Activated CD8-positive, alpha-beta T cell treated with anti-CD3 and anti-CD28 coated beads, Interleukin-2, amount 10 ng/mL, durations not matched to agents 7 days and 5 days (primary cell): ENCODE measurements at regions not wholly inside any gene's neighbourhood (a gene's known extent, or its start where the extent isn't known, plus 50 kb on each side); places are given as distances from the start of the nearest gene placed in this dataset.
"Not testable (repeated sequence)": the region's sequence is repeated elsewhere in the genome, so short reads cannot be mapped to it uniquely, and the experiment has no call there.

Source experiments
- ATAC-seq: fragments of 150-1000 bp; cut with Tn5 transposase; one replicate; pipeline ENCODE4 v1.10.0; 2021; ENCODE audit warnings: moderate library complexity
- CTCF ChIA-PET: fragments of 350-600 bp; sonication (Branson Sonifier 250); formaldehyde crosslinking; loops from one replicate; lab custom pipeline; 2021; ENCODE audit warnings: antibody characterized with exemption; lab: Charles Lee
- POLR2A ChIA-PET: fragments of 350-600 bp; sonication (Branson Sonifier 250); formaldehyde crosslinking; loops from one replicate; lab custom pipeline; 2021; ENCODE audit warnings: antibody characterized with exemption; lab: Charles Lee
- DNase-seq: peaks from one replicate; pipeline ENCODE4 v3.0.0-alpha.2; 2020
- H3K27ac Mint-ChIP-seq: one replicate; pipeline ENCODE4 v1.8.0; 2021; ENCODE audit warnings: mild to moderate bottlenecking, mixed read lengths
- H3K27me3 Mint-ChIP-seq: one replicate; pipeline ENCODE4 v1.8.0; 2021; ENCODE audit warnings: low read depth, mixed read lengths
- H3K36me3 Mint-ChIP-seq: one replicate; pipeline ENCODE4 v1.8.0; 2021; ENCODE audit warnings: low read depth, mixed read lengths
- H3K4me1 Mint-ChIP-seq: one replicate; pipeline ENCODE4 v1.8.0; 2021; ENCODE audit warnings: low read depth, mixed read lengths
- H3K4me3 Mint-ChIP-seq: one replicate; pipeline ENCODE4 v1.8.0; 2021; ENCODE audit warnings: mild to moderate bottlenecking, mixed read lengths
- H3K9me3 Mint-ChIP-seq: one replicate; pipeline ENCODE4 v1.8.0; 2022; ENCODE audit warnings: mixed read lengths; ENCODE audit not compliant: insufficient read depth

GRCh38 chr4:87716371-87717265, 66.5 kb downstream of the DMP1 start:
- Mint-ChIP-seq H3K27ac (no peak overlapping the region), H3K9me3 (no peaks in the 10 kb centered on the region), H3K4me3 (no peak overlapping the region), H3K27me3 (no peaks in the 10 kb centered on the region), H3K36me3 (no peaks in the 10 kb centered on the region), H3K4me1 (no peaks in the 10 kb centered on the region)
- ATAC-seq (no peak), DNase-seq (no peak)
- CTCF ChIA-PET, result no interaction called here
- POLR2A ChIA-PET, result no interaction called here

DNA sequence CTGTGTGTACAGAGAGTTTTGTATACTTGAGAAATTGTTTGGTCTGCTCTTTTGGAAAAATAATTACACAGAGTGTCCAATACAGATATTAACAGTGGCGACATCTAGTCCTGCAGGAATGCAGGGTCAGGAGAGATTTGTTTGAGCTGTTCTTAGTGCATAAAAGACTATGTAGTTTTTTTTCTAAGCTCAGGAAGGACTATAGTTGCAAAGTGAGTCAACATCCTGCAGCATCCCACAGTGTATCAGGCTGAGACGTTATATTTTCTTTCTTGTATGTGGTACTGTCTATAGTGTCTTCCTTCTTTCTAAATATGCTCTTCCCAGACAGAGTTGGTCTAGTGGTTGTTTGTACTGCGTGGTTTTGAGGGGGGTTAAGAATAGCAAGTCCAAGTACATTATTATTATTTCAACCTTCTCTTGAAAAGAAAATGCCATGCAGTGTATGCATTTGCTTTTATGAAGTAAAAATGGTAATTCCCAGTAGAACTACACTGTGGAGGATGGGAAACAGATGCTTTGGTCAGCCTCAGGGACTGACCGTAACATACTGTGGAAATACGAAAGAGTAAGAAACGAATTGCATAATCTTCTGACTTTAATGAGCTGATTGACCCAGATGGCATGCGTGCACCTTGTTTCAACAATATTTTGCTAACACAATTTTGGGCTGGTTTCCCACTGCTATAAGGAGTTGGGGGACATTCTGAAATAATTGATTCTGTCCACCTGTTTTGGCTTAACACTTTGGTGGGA, 67.4 kb downstream of the DMP1 start:
- ChIA-PET POLR2A (no interaction called here), CTCF (no interaction called here)
- no peaks in the 10 kb centered on the region for H3K36me3 Mint-ChIP-seq
- H3K9me3 Mint-ChIP-seq, result no peaks in the 10 kb centered on the region
- ATAC-seq (no peak), DNase-seq (no peak)
- H3K4me1 Mint-ChIP-seq, result no peaks in the 10 kb centered on the region
- no peaks in the 10 kb centered on the region for H3K27me3 Mint-ChIP-seq
- H3K4me3 Mint-ChIP-seq, result no peak overlapping the region
- H3K27ac Mint-ChIP-seq, result no peak overlapping the region

GRCh38 chr4:87718217-87718835, 68.2 kb downstream of the DMP1 start:
- Mint-ChIP-seq H3K27ac (no peak overlapping the region), H3K4me3 (no peak overlapping the region), H3K9me3 (no peaks in the 10 kb centered on the region), H3K27me3 (no peaks in the 10 kb centered on the region), H3K36me3 (no peaks in the 10 kb centered on the region), H3K4me1 (no peaks in the 10 kb centered on the region)
- ATAC-seq (no peak), DNase-seq (no peak)
- ChIA-PET CTCF (no interaction called here), POLR2A (no interaction called here)

GRCh38 chr4:87720094-87720691, 70.1 kb downstream of the DMP1 start:
- Mint-ChIP-seq H3K27ac (no peak overlapping the region), H3K9me3 (peaks cover 4% of the 10 kb centered on the region), H3K4me1 (no peaks in the 10 kb centered on the region), H3K27me3 (no peaks in the 10 kb centered on the region), H3K36me3 (no peaks in the 10 kb centered on the region), H3K4me3 (no peak overlapping the region)
- POLR2A ChIA-PET, result no interaction called here
- DNase-seq (no peak), ATAC-seq (no peak)
- CTCF ChIA-PET, result interaction anchor here (1.7 kb wide), 1 partner anchor 129 kb away, joined by 4 read pairs; no protein-coding TSS in a partner anchor

DNA sequence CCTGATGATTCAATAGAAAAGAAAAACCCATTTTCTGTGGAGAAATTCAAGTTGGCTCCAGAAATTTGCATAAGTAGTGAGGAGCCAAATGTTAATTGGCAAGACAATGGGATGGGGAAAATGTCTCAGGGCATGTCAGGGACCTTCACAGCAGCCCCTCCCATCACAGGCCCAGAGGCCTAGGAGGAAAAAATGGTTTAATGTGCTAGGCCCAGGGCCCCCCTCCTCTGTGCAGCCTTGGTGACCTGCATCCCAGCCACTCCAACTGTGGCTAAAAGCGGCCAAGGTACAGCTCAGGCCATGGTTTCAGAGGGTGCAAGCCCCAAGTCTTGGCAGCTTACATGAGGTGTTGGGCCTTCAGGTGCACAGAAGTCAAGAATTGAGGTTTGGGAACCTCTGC, 74.1 kb upstream of the IBSP start:
- H3K9me3 Mint-ChIP-seq, H3K4me1 Mint-ChIP-seq, H3K36me3 Mint-ChIP-seq: not testable (repeated sequence)

GRCh38 chr4:87732033-87732765, 67.2 kb upstream of the IBSP start:
- ATAC-seq, result no peak
- Mint-ChIP-seq H3K27ac (no peak overlapping the region), H3K27me3 (no peaks in the 10 kb centered on the region), H3K36me3 (no peaks in the 10 kb centered on the region), H3K4me1 (no peaks in the 10 kb centered on the region), H3K4me3 (no peak overlapping the region), H3K9me3 (no peaks in the 10 kb centered on the region)
- ChIA-PET POLR2A (no interaction called here), CTCF (no interaction called here)
- no peak for DNase-seq

More for the DNA sequence above, 74.1 kb upstream of the IBSP start:
- H3K27me3 Mint-ChIP-seq, H3K4me3 Mint-ChIP-seq, ATAC-seq, CTCF ChIA-PET, H3K27ac Mint-ChIP-seq, POLR2A ChIA-PET, DNase-seq: not testable (repeated sequence)

- DNase-seq, result no peak
- Mint-ChIP-seq H3K36me3 (no peaks in the 10 kb centered on the region), H3K27ac (no peak overlapping the region), H3K4me3 (no peak overlapping the region), H3K4me1 (no peaks in the 10 kb centered on the region), H3K27me3 (no peaks in the 10 kb centered on the region), H3K9me3 (no peaks in the 10 kb centered on the region)
- no peak for ATAC-seq
- CTCF ChIA-PET, result no interaction called here
- POLR2A ChIA-PET, result no interaction called here
Observed at GRCh38 chr4:87734084-87734483, 65.3 kb upstream of the IBSP start.

GRCh38 chr4:87734936-87735335, 64.4 kb upstream of the IBSP start:
- ATAC-seq, result no peak
- Mint-ChIP-seq H3K4me1 (no peaks in the 10 kb centered on the region), H3K27ac (no peak overlapping the region), H3K36me3 (no peaks in the 10 kb centered on the region), H3K4me3 (no peak overlapping the region), H3K9me3 (no peaks in the 10 kb centered on the region), H3K27me3 (no peaks in the 10 kb centered on the region)
- DNase-seq, result no peak
- POLR2A ChIA-PET, result no interaction called here
- CTCF ChIA-PET, result no interaction called here

- no peak for ATAC-seq
- H3K27ac Mint-ChIP-seq, result no peak overlapping the region
- DNase-seq, result no peak
- CTCF ChIA-PET, result no interaction called here
- no peak overlapping the region for H3K4me3 Mint-ChIP-seq
- POLR2A ChIA-PET, result no interaction called here
- no peaks in the 10 kb centered on the region for H3K36me3 Mint-ChIP-seq
- no peaks in the 10 kb centered on the region for H3K9me3 Mint-ChIP-seq
- H3K4me1 Mint-ChIP-seq, result no peaks in the 10 kb centered on the region
- H3K27me3 Mint-ChIP-seq, result no peaks in the 10 kb centered on the region
Observed at GRCh38 chr4:87738483-87738882, 60.9 kb upstream of the IBSP start.

- DNase-seq, result no peak
- Mint-ChIP-seq H3K27me3 (no peaks in the 10 kb centered on the region), H3K4me3 (no peak overlapping the region), H3K36me3 (no peaks in the 10 kb centered on the region), H3K27ac (no peak overlapping the region), H3K4me1 (no peaks in the 10 kb centered on the region), H3K9me3 (no peaks in the 10 kb centered on the region)
- no peak for ATAC-seq
- CTCF ChIA-PET, result no interaction called here
- POLR2A ChIA-PET, result no interaction called here
Observed at GRCh38 chr4:87739494-87739893, 59.9 kb upstream of the IBSP start.

GRCh38 chr4:87745064-87745807, 54.1 kb upstream of the IBSP start:
- no peak overlapping the region for H3K4me3 Mint-ChIP-seq
- H3K4me1 Mint-ChIP-seq, result no peaks in the 10 kb centered on the region
- H3K36me3 Mint-ChIP-seq, result no peaks in the 10 kb centered on the region
- ATAC-seq (no peak), DNase-seq (no peak)
- no peaks in the 10 kb centered on the region for H3K27me3 Mint-ChIP-seq
- H3K27ac Mint-ChIP-seq, result no peak overlapping the region
- ChIA-PET CTCF (no interaction called here), POLR2A (no interaction called here)
- no peaks in the 10 kb centered on the region for H3K9me3 Mint-ChIP-seq
